ENCODE measurements at regions not wholly inside any gene's neighbourhood (a gene's known extent, or its start where the extent isn't known, plus 50 kb on each side); places are given as distances from the start of the nearest gene placed in this dataset.

DNA sequence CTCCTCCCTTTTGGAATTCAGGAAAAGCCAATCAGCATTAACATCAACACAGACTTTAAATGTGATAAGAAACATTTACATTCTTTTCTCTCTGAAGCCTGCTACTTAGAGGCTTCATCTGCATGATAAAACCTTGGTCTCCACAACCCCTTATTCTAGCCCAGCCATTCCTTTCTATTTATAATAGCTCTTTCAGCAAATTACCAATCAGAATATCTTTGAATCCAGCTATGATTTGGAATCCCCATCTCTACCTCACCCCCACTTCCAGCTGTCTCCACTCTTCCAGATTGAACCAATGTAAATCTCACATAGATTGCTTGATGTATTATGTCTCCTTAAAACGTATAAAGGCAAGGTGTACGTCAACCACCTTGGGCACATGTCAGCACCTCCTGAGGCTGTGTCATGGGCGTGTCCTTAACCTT, 139.7 kb downstream of the TUSC7 start:
- DNase-seq: no peak

DNA sequence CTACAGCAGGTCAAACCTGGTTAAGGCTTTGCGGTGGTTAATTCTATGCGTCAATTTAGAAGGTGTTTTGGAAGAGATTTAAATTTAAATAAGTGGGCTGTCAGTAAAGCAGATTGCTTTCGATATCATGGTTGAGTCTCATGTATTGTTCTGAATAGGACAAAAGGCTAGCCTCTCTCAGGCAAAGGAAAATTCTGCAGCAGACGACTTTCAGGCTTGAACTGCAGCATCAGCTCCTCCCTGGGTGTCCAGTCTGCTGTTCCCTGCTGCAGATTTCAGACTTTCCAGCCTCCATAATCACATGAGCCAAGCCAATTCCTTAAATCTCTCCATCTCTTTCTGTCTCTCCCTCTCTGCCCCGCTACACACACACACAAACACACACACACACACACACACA, 143.2 kb downstream of the TUSC7 start:
- DNase-seq: no peak

DNA sequence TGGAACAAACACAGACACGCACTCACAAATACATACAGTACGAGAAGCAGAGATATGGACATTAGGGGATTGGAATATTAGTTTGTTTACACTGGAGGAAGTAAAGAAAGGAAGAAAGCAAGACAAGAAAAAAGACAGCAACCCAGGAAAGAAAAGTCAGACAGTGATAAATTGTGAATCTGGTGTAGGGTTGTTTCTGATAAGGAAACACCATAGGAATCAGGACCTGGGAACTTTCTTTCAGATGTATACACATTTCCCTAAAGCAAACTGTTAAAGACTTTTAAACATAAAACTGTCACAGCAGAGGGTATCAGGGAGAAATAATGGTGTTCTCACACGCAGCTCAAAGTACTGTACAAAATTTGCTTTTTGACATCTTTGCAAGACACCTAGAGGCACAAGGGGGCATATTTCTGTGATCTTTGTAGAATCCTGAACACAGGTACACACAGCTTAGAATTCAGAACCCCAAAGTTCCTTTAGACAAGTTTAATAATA, 153.7 kb downstream of the TUSC7 start:
- DNase-seq: no peak

- no peak for DNase-seq
Observed at GRCh38 chr3:116863822-116864589, 154.4 kb downstream of the TUSC7 start.

GRCh38 chr3:116864590-116864927, 155.0 kb downstream of the TUSC7 start:
- DNase-seq: no peak

DNA sequence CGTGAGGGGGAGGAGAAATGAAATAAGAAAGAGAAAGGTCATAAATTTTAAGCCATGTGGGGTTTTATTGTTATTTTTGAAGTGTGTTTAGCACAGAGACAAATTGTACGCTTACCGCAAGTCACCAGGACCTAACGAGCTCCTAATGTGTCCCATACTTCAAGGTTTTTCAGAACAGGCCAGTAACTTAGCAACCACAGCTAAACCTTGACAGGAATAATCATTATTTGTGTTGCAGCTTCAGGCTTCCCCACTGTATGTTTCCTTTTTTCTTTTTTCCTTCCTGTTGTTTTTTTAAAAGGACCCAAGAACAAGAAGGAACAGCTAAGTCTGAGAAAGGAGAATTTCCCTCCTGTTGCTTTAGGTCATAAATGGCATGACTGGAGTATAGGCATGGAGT, 160.8 kb downstream of the TUSC7 start:
- DNase-seq: no peak

GRCh38 chr3:116871905-116872304, 162.3 kb downstream of the TUSC7 start:
- no peak for DNase-seq

- no peak for DNase-seq
Observed at GRCh38 chr3:116872688-116873087, 163.1 kb downstream of the TUSC7 start.

DNA sequence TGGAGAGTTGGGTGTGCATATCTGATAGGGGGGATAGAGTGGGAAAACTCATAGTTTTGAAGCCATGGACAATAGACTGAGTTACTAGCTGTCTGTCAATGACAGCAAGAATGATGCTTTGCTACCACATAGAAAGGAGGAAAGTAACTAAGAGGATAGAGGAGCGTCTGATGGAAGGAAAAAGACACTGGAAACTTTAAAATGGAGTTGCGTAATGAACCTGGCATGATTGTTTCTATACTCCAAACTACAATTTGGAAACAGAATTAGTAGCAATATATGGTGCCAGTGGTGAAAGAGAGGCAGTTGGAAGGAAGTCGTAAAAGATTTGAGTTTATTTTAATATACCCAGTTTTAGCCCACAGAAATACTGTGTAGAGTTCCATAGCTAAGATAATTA, 163.6 kb downstream of the TUSC7 start:
- no peak for DNase-seq

DNA sequence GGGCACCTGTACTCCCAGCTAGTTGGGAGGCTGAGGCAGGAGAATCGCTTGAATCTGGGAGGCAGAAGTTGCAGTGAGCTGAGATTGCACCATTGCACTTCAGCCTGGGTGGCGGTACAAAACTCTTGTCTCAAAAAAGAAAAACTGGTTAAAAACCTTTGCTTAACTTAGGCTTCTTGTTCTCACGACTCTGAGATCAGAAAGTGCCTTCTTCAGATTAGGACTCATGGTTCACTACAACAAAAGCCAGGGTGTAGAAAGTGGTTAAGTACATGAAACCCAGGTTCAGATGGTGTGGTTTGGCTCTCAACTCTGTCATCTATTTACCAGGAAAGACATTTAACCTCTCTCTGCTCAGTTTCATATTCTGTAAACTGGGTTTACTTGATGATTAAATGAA, 168.4 kb downstream of the TUSC7 start:
- no peak for DNase-seq

DNA sequence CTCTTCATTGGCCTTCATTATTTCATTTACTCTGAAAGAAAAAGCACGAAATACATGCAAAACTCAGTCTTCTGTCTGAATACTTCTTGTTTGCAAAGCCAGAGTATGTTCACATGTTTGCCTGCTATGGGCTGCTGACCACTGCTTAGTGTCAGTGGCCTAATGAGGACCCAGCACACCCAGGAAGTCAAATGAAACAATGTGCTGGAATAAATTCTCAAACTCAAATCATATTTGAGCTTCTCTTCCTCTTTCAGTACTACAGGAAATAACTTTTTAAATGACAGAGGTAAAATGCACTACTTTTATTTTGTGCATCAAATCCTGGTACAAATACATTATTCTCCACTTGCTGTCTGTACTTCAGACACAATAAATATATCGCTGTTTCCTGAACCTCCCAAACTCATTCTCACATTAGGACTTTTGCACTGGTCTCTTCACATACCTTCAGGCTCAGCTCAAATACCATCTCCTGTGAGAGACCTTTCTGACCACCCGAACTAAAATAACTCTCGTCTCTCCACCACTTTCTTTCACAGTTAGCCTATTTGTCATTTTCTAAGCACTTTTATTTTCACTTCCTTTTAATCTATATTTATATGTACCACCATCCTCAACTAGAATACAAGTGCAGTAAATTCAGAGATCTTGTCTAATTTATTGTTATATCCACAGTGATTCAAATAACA, 176.8 kb downstream of the TUSC7 start:
- DNase-seq: no peak

DNA sequence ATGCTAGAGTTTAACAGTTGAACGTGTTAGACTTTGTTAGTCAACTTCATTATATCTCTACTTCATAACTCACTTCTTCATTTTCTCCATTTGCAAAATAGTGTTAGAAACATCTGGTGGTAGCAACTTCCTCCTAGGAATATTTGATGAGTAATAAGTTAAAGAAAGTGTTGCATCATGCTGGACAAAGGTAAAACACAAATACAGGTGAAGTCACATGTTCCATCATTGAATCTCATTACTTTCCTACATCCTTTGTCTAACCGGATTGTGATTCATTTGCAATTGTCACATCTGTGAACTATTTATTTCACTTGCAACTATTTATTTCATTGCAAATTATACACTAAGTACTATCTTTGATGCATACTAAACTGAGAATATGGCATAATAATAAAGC, 186.5 kb downstream of the TUSC7 start:
- peak in 1 of 2 experiments; percentile 6 for DNase-seq

DNA sequence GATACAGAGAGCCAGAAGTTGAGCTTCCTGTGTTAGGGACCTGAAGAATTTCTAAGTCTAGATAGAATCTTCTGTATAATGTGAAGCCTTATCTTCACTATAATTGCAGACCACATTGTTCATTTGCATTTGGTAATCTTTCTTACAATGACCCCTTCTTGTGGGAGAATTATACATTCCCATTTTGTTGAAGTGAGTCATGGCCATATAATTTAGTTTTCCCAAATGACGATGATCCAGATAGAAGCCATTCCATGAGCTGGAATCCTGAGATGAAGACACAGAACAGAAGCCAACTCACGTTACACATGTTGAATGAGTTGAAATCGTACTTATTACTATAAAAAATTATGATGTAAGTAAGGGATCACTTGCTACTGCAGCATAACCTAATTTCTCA, 187.8 kb downstream of the TUSC7 start:
- no peak for DNase-seq

GRCh38 chr3:116899253-116899652, 189.7 kb downstream of the TUSC7 start:
- no peak for DNase-seq

DNA sequence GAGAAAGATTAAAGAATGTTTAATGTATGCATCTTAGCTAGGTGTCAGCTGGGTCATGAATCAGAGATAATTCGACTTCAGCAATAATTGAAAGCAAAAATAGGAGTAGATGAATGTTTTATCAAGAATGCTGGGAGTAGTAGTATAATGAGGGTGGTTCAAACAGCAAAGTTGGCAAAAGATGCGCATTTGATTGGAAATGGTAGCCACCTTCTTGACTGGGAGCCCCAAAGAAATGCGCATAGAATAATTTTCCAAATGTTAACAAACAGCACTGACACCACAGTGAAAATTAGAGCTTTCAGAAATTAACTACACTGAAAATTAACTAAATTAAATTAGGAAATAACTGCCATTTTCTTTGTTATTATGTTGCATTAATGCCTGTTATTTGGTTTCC, 195.8 kb downstream of the TUSC7 start:
- DNase-seq: no peak

DNA sequence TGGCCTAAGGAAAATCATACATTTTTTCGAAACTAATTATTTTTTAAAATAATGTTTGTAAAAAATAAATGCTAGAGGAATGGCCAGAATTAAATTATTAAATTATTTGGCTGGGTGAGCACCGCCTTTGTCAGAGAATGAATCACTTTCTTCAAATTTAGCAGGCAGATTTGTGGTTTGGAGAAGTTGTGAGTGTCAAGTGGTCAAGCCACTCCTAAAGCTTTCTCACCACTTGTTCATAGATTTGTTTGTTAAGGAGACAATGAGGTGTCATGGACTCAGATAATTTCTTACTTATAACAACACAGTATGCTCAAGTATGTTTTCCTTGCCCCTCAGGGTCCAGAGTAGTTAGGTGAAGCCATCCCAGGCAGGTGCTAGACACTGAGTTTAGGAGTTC, 196.2 kb downstream of the TUSC7 start:
- no peak for DNase-seq

GRCh38 chr3:116912116-116912515, 202.5 kb downstream of the TUSC7 start:
- no peak for DNase-seq

DNA sequence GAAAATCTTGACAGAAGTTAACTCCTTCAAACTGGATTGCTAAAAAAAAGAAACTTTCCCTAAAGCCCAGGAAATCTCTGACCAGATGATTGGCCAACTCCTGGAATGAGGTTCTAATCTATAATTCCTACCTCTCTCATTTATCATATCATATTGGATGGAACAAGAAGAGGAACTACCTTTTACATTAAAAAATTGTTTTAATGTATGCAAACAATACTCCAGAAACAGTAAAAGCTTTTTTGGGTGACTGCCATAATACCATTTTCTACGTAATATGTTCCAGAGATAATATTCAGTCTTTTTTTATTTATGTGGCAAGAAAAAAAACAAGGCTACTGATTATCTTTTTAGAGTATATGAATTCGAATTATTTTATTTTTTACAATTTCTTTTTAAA, 204.4 kb downstream of the TUSC7 start:
- no peak for DNase-seq

DNA sequence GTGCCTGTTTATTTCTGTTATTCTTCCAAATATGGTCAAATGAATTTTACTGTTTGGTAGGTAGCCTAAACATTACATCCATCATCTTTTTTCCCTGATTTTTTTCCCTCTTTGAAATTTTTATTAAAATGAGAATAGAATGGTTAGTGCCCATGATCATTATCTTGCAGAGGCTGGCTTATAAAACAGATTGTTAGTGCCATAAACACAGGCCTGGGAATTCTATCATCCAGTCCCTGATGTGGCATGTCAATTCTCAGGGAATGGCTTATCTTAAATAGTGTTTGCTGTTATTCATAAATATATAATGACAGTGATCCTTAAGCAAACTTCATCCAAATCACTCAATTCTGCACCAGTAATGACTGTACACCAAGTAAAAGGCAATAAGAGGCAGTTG, 207.3 kb downstream of the TUSC7 start:
- no peak for DNase-seq

- DNase-seq: no peak
Observed at GRCh38 chr3:116920826-116921610, 211.4 kb downstream of the TUSC7 start.

DNA sequence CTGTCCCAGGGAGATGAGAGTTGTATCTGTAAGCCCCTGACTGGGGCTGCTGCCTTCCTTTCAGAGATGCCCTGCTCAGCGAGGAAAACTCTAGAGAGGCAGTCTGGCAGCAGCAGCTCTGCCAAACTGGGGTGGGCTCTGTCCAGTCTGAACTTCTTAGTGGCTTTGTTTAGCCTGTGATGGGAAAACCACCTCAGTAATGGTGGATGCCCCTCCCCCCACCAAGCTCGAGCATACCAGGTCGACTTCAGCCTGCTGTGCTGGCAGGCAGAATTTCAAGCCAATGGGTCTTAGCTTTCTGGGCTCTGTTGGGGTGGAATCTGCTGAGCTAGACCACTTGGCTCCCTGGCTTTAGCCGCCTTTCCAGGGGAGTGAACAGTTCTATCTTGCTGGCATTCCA, 218.3 kb downstream of the TUSC7 start:
- DNase-seq: no peak

DNA sequence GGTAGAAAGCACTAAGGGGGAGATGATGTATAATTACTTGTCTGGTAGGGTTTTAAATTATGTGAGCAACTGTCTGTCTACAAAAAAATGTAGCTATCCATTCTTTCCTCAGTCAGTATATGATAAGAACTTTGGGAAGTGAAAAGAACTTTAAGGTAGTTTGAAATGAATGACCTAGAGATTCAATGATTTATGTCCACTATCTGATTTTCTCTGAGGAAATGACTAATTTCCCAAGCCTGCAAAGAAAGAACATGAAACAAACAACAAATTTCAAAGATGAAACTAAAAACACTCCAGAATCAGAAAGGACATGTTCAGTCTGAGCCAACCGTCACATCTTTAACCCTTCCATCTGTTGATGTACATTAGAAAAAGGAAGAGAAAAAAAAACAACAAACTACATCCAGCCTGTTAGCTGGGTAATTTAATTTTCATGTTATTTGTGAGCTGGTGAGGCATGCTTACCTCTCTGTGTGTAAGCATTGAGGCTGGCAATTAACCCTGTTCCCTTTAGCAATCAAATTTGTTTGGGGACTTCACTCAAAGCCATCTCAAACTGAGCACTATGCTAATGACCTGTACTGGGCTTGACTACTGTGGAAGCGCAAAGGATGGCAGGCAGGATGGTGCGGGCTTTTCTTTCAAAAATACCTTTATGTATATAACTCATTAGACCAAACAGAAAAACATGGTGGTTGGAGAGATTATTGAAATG, 220.1 kb downstream of the TUSC7 start:
- DNase-seq: no peak

DNA sequence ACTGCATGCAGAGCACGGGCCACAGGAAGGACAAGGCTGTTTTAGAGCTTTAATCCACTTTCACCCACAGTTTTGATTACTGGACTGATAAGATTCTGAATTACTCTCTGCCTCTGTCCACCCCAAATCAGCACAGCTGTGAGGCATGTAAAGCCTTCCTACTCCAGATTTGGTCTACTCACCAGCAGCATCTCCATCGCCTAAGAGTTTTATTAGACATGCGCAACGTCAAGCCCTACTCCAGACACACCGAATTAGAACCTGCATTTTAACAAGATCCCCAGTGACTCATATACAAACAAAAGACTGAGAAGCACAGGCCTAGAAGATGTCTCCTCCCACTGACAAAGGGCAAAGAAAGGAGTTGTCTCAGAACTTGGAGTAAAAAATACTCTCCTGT, 221.2 kb downstream of the TUSC7 start:
- no peak for DNase-seq

Measured in AML-193 (cell line).